Pons (tissue), 1 donor: ENCODE measurements at regions not wholly inside any gene's neighbourhood (a gene's known extent, or its start where the extent isn't known, plus 50 kb on each side); places are given as distances from the start of the nearest gene placed in this dataset.
"Not testable (repeated sequence)": the region's sequence is repeated elsewhere in the genome, so short reads cannot be mapped to it uniquely, and the experiment has no call there.

ENCODE experiments used
- DNase-seq: peaks from one replicate; pipeline ENCODE4 v3.0.0-alpha.2; 2016; ENCODE audit warnings: low spot score

GRCh38 chr9:129432297-129433154, 188.4 kb downstream of the C9orf50 start:
- DNase-seq: no peak

GRCh38 chr9:129430940-129431643, 189.8 kb downstream of the C9orf50 start:
- DNase-seq: no peak

- DNase-seq: no peak
Observed at GRCh38 chr9:129428864-129429577, 191.9 kb downstream of the C9orf50 start.

GRCh38 chr9:129427149-129427548, 193.8 kb downstream of the C9orf50 start:
- no peak for DNase-seq

GRCh38 chr9:129423755-129424154, 197.1 kb downstream of the C9orf50 start:
- not testable (repeated sequence) for DNase-seq

- no peak for DNase-seq
Observed at GRCh38 chr9:129423216-129423615, 197.7 kb downstream of the C9orf50 start.

GRCh38 chr9:129422843-129423192, 198.1 kb downstream of the C9orf50 start:
- DNase-seq: no peak

- no peak for DNase-seq
Observed at GRCh38 chr9:129422032-129422842, 198.7 kb downstream of the C9orf50 start.

GRCh38 chr9:129421371-129421770, 199.5 kb downstream of the C9orf50 start:
- DNase-seq: no peak

- DNase-seq: no peak
Observed at GRCh38 chr9:129420721-129421120, 200.2 kb downstream of the C9orf50 start.

- DNase-seq: no peak
Observed at GRCh38 chr9:129419382-129419899, 201.5 kb downstream of the C9orf50 start.

- no peak for DNase-seq
Observed at GRCh38 chr9:129418451-129418850, 202.4 kb downstream of the C9orf50 start.

GRCh38 chr9:129416821-129417539, 203.9 kb downstream of the C9orf50 start:
- DNase-seq: no peak

- DNase-seq: no peak
Observed at GRCh38 chr9:129415942-129416651, 204.8 kb downstream of the C9orf50 start.

GRCh38 chr9:129414993-129415941, 205.6 kb downstream of the C9orf50 start:
- no peak for DNase-seq

- DNase-seq: peak; percentile 19
Observed at GRCh38 chr9:129414377-129414992, 206.4 kb downstream of the C9orf50 start.

GRCh38 chr9:129413537-129414376, 207.1 kb downstream of the C9orf50 start:
- peak; percentile 93 for DNase-seq
